Activated CD8-positive, alpha-beta memory T cell treated with anti-CD3 and anti-CD28 coated beads, Interleukin-2, amount 10 ng/mL, durations not matched to agents 7 days and 5 days (primary cell): ENCODE measurements at regions not wholly inside any gene's neighbourhood (a gene's known extent, or its start where the extent isn't known, plus 50 kb on each side); places are given as distances from the start of the nearest gene placed in this dataset.

ENCODE experiments used
- ATAC-seq: fragments of 150-1000 bp; cut with Tn5 transposase; one replicate; pipeline ENCODE4 v1.10.0; 2021; ENCODE audit warnings: moderate library complexity
- CTCF ChIA-PET: fragments of 350-600 bp; sonication (Branson Sonifier 250); formaldehyde crosslinking; loops from one replicate; lab custom pipeline; 2021; ENCODE audit warnings: antibody characterized with exemption; lab: Charles Lee
- DNase-seq: peaks from one replicate; pipeline ENCODE4 v3.0.0-alpha.2; 2020
- H3K27ac Mint-ChIP-seq: one replicate; pipeline ENCODE4 v1.8.0; 2021; ENCODE audit warnings: mild to moderate bottlenecking, mixed read lengths
- H3K27me3 Mint-ChIP-seq: one replicate; pipeline ENCODE4 v1.8.0; 2021; ENCODE audit warnings: mixed read lengths
- H3K36me3 Mint-ChIP-seq: one replicate; pipeline ENCODE4 v1.8.0; 2021; ENCODE audit warnings: mild to moderate bottlenecking, mixed read lengths
- H3K4me1 Mint-ChIP-seq: one replicate; pipeline ENCODE4 v1.8.0; 2021; ENCODE audit warnings: mixed read lengths
- H3K4me3 Mint-ChIP-seq: one replicate; pipeline ENCODE4 v1.8.0; 2021; ENCODE audit warnings: mild to moderate bottlenecking, moderate library complexity, mixed read lengths
- H3K9me3 Mint-ChIP-seq: one replicate; pipeline ENCODE4 v1.8.0; 2022; ENCODE audit warnings: low read depth, mixed read lengths

DNA sequence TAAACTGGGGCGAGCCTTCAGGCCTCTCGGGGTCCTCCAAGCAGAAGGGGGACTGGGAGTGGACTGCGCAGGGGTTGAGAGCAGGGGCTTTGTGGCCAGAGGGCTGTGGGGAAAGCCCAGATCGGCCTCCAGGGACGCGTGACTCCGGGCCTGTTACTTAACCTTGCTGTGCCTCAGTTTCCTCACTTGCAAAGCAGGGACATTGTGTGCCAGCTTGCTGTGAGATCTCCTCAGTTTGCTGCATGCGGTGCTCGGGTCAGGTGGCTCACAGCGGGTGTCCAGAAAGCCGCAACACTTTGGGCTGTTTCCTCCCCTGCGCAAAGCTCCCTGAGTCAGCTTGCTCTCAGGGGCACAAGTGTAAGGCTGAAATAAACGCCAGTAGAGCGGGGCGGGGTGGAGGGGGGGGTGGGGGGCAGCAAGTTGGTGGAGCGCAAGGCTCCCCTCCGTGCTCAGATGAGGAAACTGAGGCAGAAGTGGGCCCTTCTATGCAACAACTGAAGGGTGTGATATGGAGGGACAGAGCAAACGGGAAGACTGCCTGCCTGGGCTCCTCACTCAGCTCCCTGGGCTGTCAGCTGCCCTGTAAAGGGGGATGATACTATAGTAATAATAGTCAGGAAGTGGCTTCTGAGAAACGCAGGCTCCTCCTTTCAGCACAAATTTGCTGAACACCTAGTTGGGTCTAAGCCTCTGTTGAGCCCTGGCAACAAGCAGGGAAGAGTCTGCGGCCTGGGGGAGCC lies 101.0 kb downstream of the HMX1 start:
- ATAC-seq (no peak), DNase-seq (no peak)
- Mint-ChIP-seq H3K27ac (no peak overlapping the region), H3K9me3 (no peaks in the 10 kb centered on the region), H3K4me1 (no peaks in the 10 kb centered on the region), H3K36me3 (no peaks in the 10 kb centered on the region), H3K27me3 (no peaks in the 10 kb centered on the region), H3K4me3 (no peak overlapping the region)
- CTCF ChIA-PET = no interaction called here

DNA sequence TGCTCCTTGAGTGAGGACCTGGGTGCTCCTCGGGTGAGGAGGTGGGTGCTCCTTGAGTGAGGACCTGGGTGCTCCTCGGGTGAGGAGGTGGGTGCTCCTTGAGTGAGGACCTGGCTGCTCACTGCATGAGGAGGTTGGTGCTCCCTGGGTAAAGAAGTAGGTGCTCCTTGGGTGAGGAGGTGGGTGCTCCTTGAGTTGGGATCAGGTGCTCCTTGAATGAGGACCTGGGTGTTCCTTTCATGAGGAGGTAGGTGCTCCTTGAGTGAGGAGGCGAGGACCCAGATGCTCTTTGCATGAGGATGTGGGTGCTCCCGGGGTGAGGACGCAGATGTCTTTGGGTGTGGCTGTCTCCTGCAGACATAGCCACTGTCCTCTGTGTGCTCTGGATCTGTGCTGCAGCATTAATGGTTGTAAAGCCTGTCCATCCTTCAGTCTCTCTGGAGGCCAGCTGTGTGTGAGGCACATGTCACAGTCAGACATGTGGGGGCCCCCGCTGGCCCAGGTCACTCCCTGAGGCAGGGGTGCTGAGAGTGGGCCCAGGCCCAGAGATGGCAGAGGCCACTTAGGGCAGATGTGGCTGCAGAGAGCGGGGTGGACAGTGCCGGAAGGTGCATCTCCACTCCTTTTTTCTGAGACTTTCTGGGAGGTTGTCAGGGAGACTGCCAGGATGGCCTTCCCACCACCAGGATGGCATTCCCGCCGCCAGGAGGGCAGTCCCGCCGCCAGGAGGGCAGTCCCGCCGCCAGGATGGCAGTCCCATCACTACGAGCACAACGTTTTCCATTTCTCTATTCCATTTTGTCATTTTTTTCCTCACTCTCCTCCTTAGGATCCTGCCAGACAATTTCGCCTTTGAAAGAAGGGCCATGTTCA lies 101.8 kb downstream of the HMX1 start:
- no peaks in the 10 kb centered on the region for H3K4me1 Mint-ChIP-seq
- H3K27me3 Mint-ChIP-seq = no peaks in the 10 kb centered on the region
- H3K4me3 Mint-ChIP-seq = no peak overlapping the region
- CTCF ChIA-PET = no interaction called here
- DNase-seq (no peak), ATAC-seq (no peak)
- no peaks in the 10 kb centered on the region for H3K9me3 Mint-ChIP-seq
- H3K36me3 Mint-ChIP-seq = no peaks in the 10 kb centered on the region
- H3K27ac Mint-ChIP-seq = no peak overlapping the region

- ATAC-seq = no peak
- no peaks in the 10 kb centered on the region for H3K36me3 Mint-ChIP-seq
Measured at GRCh38 chr4:8768357-8768999, 103.2 kb downstream of the HMX1 start.

GRCh38 chr4:8766610-8767009 lies 105.0 kb downstream of the HMX1 start:
- DNase-seq (no peak), ATAC-seq (no peak)
- no peak overlapping the region for H3K4me3 Mint-ChIP-seq
- no peaks in the 10 kb centered on the region for H3K4me1 Mint-ChIP-seq
- no peak overlapping the region for H3K27ac Mint-ChIP-seq
- H3K9me3 Mint-ChIP-seq = no peaks in the 10 kb centered on the region
- no peaks in the 10 kb centered on the region for H3K27me3 Mint-ChIP-seq
- CTCF ChIA-PET = no interaction called here
- H3K36me3 Mint-ChIP-seq = no peaks in the 10 kb centered on the region

More at GRCh38 chr4:8768357-8768999, 103.2 kb downstream of the HMX1 start:
- no peak overlapping the region for H3K4me3 Mint-ChIP-seq
- CTCF ChIA-PET = no interaction called here
- no peaks in the 10 kb centered on the region for H3K9me3 Mint-ChIP-seq
- H3K27me3 Mint-ChIP-seq = no peaks in the 10 kb centered on the region
- DNase-seq = no peak
- H3K27ac Mint-ChIP-seq = no peak overlapping the region
- H3K4me1 Mint-ChIP-seq = no peaks in the 10 kb centered on the region

- no peaks in the 10 kb centered on the region for H3K9me3 Mint-ChIP-seq
- no peaks in the 10 kb centered on the region for H3K4me1 Mint-ChIP-seq
- no peaks in the 10 kb centered on the region for H3K36me3 Mint-ChIP-seq
- no peak overlapping the region for H3K27ac Mint-ChIP-seq
- ATAC-seq (no peak), DNase-seq (no peak)
- CTCF ChIA-PET = no interaction called here
- no peak overlapping the region for H3K4me3 Mint-ChIP-seq
- no peaks in the 10 kb centered on the region for H3K27me3 Mint-ChIP-seq
Measured at GRCh38 chr4:8765631-8766590, 105.7 kb downstream of the HMX1 start.

GRCh38 chr4:8765084-8765483 lies 106.6 kb downstream of the HMX1 start:
- DNase-seq (no peak), ATAC-seq (no peak)
- Mint-ChIP-seq H3K27me3 (no peaks in the 10 kb centered on the region), H3K4me1 (no peaks in the 10 kb centered on the region), H3K27ac (no peak overlapping the region), H3K4me3 (no peak overlapping the region), H3K9me3 (no peaks in the 10 kb centered on the region), H3K36me3 (no peaks in the 10 kb centered on the region)
- CTCF ChIA-PET = no interaction called here

GRCh38 chr4:8763966-8764901 lies 107.4 kb downstream of the HMX1 start:
- no peak for DNase-seq
- no peaks in the 10 kb centered on the region for H3K27me3 Mint-ChIP-seq
- no peaks in the 10 kb centered on the region for H3K36me3 Mint-ChIP-seq
- no peak overlapping the region for H3K4me3 Mint-ChIP-seq
- H3K27ac Mint-ChIP-seq = no peak overlapping the region
- no peak for ATAC-seq
- no peaks in the 10 kb centered on the region for H3K4me1 Mint-ChIP-seq
- CTCF ChIA-PET = no interaction called here
- H3K9me3 Mint-ChIP-seq = no peaks in the 10 kb centered on the region

GRCh38 chr4:8762951-8763735 lies 108.5 kb downstream of the HMX1 start:
- Mint-ChIP-seq H3K36me3 (no peaks in the 10 kb centered on the region), H3K27me3 (no peaks in the 10 kb centered on the region), H3K27ac (no peak overlapping the region), H3K4me3 (no peak overlapping the region), H3K9me3 (no peaks in the 10 kb centered on the region), H3K4me1 (no peaks in the 10 kb centered on the region)
- DNase-seq = no peak
- ATAC-seq = no peak
- CTCF ChIA-PET = no interaction called here

GRCh38 chr4:8762356-8762755 lies 109.3 kb downstream of the HMX1 start:
- no peak overlapping the region for H3K27ac Mint-ChIP-seq
- no peaks in the 10 kb centered on the region for H3K27me3 Mint-ChIP-seq
- ATAC-seq = no peak
- H3K4me3 Mint-ChIP-seq = no peak overlapping the region
- CTCF ChIA-PET = no interaction called here
- H3K9me3 Mint-ChIP-seq = no peaks in the 10 kb centered on the region
- H3K4me1 Mint-ChIP-seq = no peaks in the 10 kb centered on the region
- no peak for DNase-seq
- no peaks in the 10 kb centered on the region for H3K36me3 Mint-ChIP-seq

- no peaks in the 10 kb centered on the region for H3K36me3 Mint-ChIP-seq
- CTCF ChIA-PET = no interaction called here
- ATAC-seq (no peak), DNase-seq (no peak)
- no peak overlapping the region for H3K27ac Mint-ChIP-seq
- H3K4me3 Mint-ChIP-seq = no peak overlapping the region
- H3K4me1 Mint-ChIP-seq = no peaks in the 10 kb centered on the region
- H3K9me3 Mint-ChIP-seq = no peaks in the 10 kb centered on the region
- H3K27me3 Mint-ChIP-seq = no peaks in the 10 kb centered on the region
Measured at GRCh38 chr4:8761824-8762205, 109.8 kb downstream of the HMX1 start.

GRCh38 chr4:8761167-8761823 lies 110.3 kb downstream of the HMX1 start:
- no peaks in the 10 kb centered on the region for H3K4me1 Mint-ChIP-seq
- DNase-seq (no peak), ATAC-seq (no peak)
- CTCF ChIA-PET = no interaction called here
- H3K4me3 Mint-ChIP-seq = no peak overlapping the region
- no peak overlapping the region for H3K27ac Mint-ChIP-seq
- no peaks in the 10 kb centered on the region for H3K36me3 Mint-ChIP-seq
- H3K9me3 Mint-ChIP-seq = no peaks in the 10 kb centered on the region
- no peaks in the 10 kb centered on the region for H3K27me3 Mint-ChIP-seq
